Activated CD8-positive, alpha-beta T cell treated with anti-CD3 and anti-CD28 coated beads, Interleukin-2, amount 10 ng/mL, durations not matched to agents 7 days and 5 days (primary cell): ENCODE measurements at regions not wholly inside any gene's neighbourhood (a gene's known extent, or its start where the extent isn't known, plus 50 kb on each side); places are given as distances from the start of the nearest gene placed in this dataset.

Source experiments
- ATAC-seq: fragments of 150-1000 bp; cut with Tn5 transposase; one replicate; pipeline ENCODE4 v1.10.0; 2021; ENCODE audit warnings: moderate library complexity
- CTCF ChIA-PET: fragments of 350-600 bp; sonication (Branson Sonifier 250); formaldehyde crosslinking; loops from one replicate; lab custom pipeline; 2021; ENCODE audit warnings: antibody characterized with exemption; lab: Charles Lee
- POLR2A ChIA-PET: fragments of 350-600 bp; sonication (Branson Sonifier 250); formaldehyde crosslinking; loops from one replicate; lab custom pipeline; 2021; ENCODE audit warnings: antibody characterized with exemption; lab: Charles Lee
- DNase-seq: peaks from one replicate; pipeline ENCODE4 v3.0.0-alpha.2; 2020
- H3K27ac Mint-ChIP-seq: one replicate; pipeline ENCODE4 v1.8.0; 2021; ENCODE audit warnings: mild to moderate bottlenecking, mixed read lengths
- H3K27me3 Mint-ChIP-seq: one replicate; pipeline ENCODE4 v1.8.0; 2021; ENCODE audit warnings: low read depth, mixed read lengths
- H3K36me3 Mint-ChIP-seq: one replicate; pipeline ENCODE4 v1.8.0; 2021; ENCODE audit warnings: low read depth, mixed read lengths
- H3K4me1 Mint-ChIP-seq: one replicate; pipeline ENCODE4 v1.8.0; 2021; ENCODE audit warnings: low read depth, mixed read lengths
- H3K4me3 Mint-ChIP-seq: one replicate; pipeline ENCODE4 v1.8.0; 2021; ENCODE audit warnings: mild to moderate bottlenecking, mixed read lengths
- H3K9me3 Mint-ChIP-seq: one replicate; pipeline ENCODE4 v1.8.0; 2022; ENCODE audit warnings: mixed read lengths; ENCODE audit not compliant: insufficient read depth

- CTCF ChIA-PET = no interaction called here
- Mint-ChIP-seq H3K27ac (no peak overlapping the region), H3K9me3 (no peaks in the 10 kb centered on the region), H3K4me3 (no peak overlapping the region), H3K4me1 (no peaks in the 10 kb centered on the region), H3K27me3 (no peaks in the 10 kb centered on the region), H3K36me3 (no peaks in the 10 kb centered on the region)
- no peak for DNase-seq
- no peak for ATAC-seq
- POLR2A ChIA-PET = no interaction called here
These were observed 1630.3 kb downstream of the RPA4 start for GRCh38 chrX:98514032-98514431.

- ATAC-seq (no peak), DNase-seq (no peak)
- no peaks in the 10 kb centered on the region for H3K27me3 Mint-ChIP-seq
- H3K36me3 Mint-ChIP-seq = no peaks in the 10 kb centered on the region
- H3K27ac Mint-ChIP-seq = no peak overlapping the region
- no peak overlapping the region for H3K4me3 Mint-ChIP-seq
- no peaks in the 10 kb centered on the region for H3K4me1 Mint-ChIP-seq
- POLR2A ChIA-PET = no interaction called here
- CTCF ChIA-PET = no interaction called here
- H3K9me3 Mint-ChIP-seq = no peaks in the 10 kb centered on the region
These were observed 1632.4 kb downstream of the RPA4 start for GRCh38 chrX:98516120-98516519.

- Mint-ChIP-seq H3K4me3 (no peak overlapping the region), H3K27ac (no peak overlapping the region), H3K36me3 (no peaks in the 10 kb centered on the region), H3K4me1 (no peaks in the 10 kb centered on the region), H3K27me3 (no peaks in the 10 kb centered on the region), H3K9me3 (no peaks in the 10 kb centered on the region)
- ChIA-PET POLR2A (no interaction called here), CTCF (no interaction called here)
- no peak for DNase-seq
- no peak for ATAC-seq
These were observed 1639.3 kb downstream of the RPA4 start for GRCh38 chrX:98523026-98523425.

GRCh38 chrX:98523521-98523920, 1639.8 kb downstream of the RPA4 start:
- ChIA-PET POLR2A (no interaction called here), CTCF (no interaction called here)
- Mint-ChIP-seq H3K36me3 (no peaks in the 10 kb centered on the region), H3K4me1 (no peaks in the 10 kb centered on the region), H3K27ac (no peak overlapping the region), H3K27me3 (no peaks in the 10 kb centered on the region), H3K9me3 (no peaks in the 10 kb centered on the region), H3K4me3 (no peak overlapping the region)
- no peak for ATAC-seq
- DNase-seq = no peak

GRCh38 chrX:98548519-98548918, 1664.8 kb downstream of the RPA4 start:
- Mint-ChIP-seq H3K36me3 (no peaks in the 10 kb centered on the region), H3K4me3 (no peak overlapping the region), H3K27ac (no peak overlapping the region), H3K27me3 (no peaks in the 10 kb centered on the region), H3K9me3 (no peaks in the 10 kb centered on the region), H3K4me1 (no peaks in the 10 kb centered on the region)
- no peak for DNase-seq
- CTCF ChIA-PET = no interaction called here
- ATAC-seq = no peak
- POLR2A ChIA-PET = no interaction called here

GRCh38 chrX:98568795-98569194, 1685.1 kb downstream of the RPA4 start:
- POLR2A ChIA-PET = no interaction called here
- Mint-ChIP-seq H3K27ac (no peak overlapping the region), H3K4me1 (no peaks in the 10 kb centered on the region), H3K36me3 (no peaks in the 10 kb centered on the region), H3K4me3 (no peak overlapping the region), H3K9me3 (no peaks in the 10 kb centered on the region), H3K27me3 (no peaks in the 10 kb centered on the region)
- DNase-seq (no peak), ATAC-seq (no peak)
- CTCF ChIA-PET = no interaction called here

- H3K4me1 Mint-ChIP-seq = no peaks in the 10 kb centered on the region
- H3K4me3 Mint-ChIP-seq = no peak overlapping the region
- no peak overlapping the region for H3K27ac Mint-ChIP-seq
- ChIA-PET POLR2A (no interaction called here), CTCF (no interaction called here)
- no peaks in the 10 kb centered on the region for H3K27me3 Mint-ChIP-seq
- DNase-seq (no peak), ATAC-seq (no peak)
- no peaks in the 10 kb centered on the region for H3K36me3 Mint-ChIP-seq
- no peaks in the 10 kb centered on the region for H3K9me3 Mint-ChIP-seq
These were observed 1722.2 kb downstream of the RPA4 start for GRCh38 chrX:98605941-98606340.

GRCh38 chrX:98607739-98608138, 1724.0 kb downstream of the RPA4 start:
- no peaks in the 10 kb centered on the region for H3K36me3 Mint-ChIP-seq
- CTCF ChIA-PET = no interaction called here
- H3K27ac Mint-ChIP-seq = no peak overlapping the region
- no peak overlapping the region for H3K4me3 Mint-ChIP-seq
- POLR2A ChIA-PET = no interaction called here
- no peaks in the 10 kb centered on the region for H3K4me1 Mint-ChIP-seq
- no peaks in the 10 kb centered on the region for H3K9me3 Mint-ChIP-seq
- no peaks in the 10 kb centered on the region for H3K27me3 Mint-ChIP-seq
- ATAC-seq = no peak
- DNase-seq = no peak

GRCh38 chrX:98627645-98628044, 1743.9 kb downstream of the RPA4 start:
- DNase-seq (no peak), ATAC-seq (no peak)
- H3K36me3 Mint-ChIP-seq = no peaks in the 10 kb centered on the region
- POLR2A ChIA-PET = no interaction called here
- no peak overlapping the region for H3K27ac Mint-ChIP-seq
- H3K27me3 Mint-ChIP-seq = no peaks in the 10 kb centered on the region
- no peaks in the 10 kb centered on the region for H3K9me3 Mint-ChIP-seq
- H3K4me1 Mint-ChIP-seq = no peaks in the 10 kb centered on the region
- H3K4me3 Mint-ChIP-seq = no peak overlapping the region
- CTCF ChIA-PET = no interaction called here

GRCh38 chrX:98637451-98637850, 1753.7 kb downstream of the RPA4 start:
- no peak overlapping the region for H3K4me3 Mint-ChIP-seq
- H3K36me3 Mint-ChIP-seq = no peaks in the 10 kb centered on the region
- no peak for ATAC-seq
- H3K27me3 Mint-ChIP-seq = no peaks in the 10 kb centered on the region
- no peak overlapping the region for H3K27ac Mint-ChIP-seq
- no peak for DNase-seq
- H3K9me3 Mint-ChIP-seq = no peaks in the 10 kb centered on the region
- POLR2A ChIA-PET = no interaction called here
- CTCF ChIA-PET = no interaction called here
- H3K4me1 Mint-ChIP-seq = no peaks in the 10 kb centered on the region

GRCh38 chrX:98646351-98646750, 1762.6 kb downstream of the RPA4 start:
- Mint-ChIP-seq H3K9me3 (no peaks in the 10 kb centered on the region), H3K4me3 (no peak overlapping the region), H3K4me1 (no peaks in the 10 kb centered on the region), H3K27me3 (no peaks in the 10 kb centered on the region), H3K36me3 (no peaks in the 10 kb centered on the region), H3K27ac (no peak overlapping the region)
- CTCF ChIA-PET = no interaction called here
- DNase-seq = no peak
- POLR2A ChIA-PET = no interaction called here
- ATAC-seq = no peak

- H3K27me3 Mint-ChIP-seq = no peaks in the 10 kb centered on the region
- CTCF ChIA-PET = no interaction called here
These were observed 1755.5 kb downstream of the PCDH19 start for GRCh38 chrX:98654565-98654964.

More at GRCh38 chrX:98654565-98654964, 1755.5 kb downstream of the PCDH19 start:
- DNase-seq (no peak), ATAC-seq (no peak)
- Mint-ChIP-seq H3K4me3 (no peak overlapping the region), H3K9me3 (no peaks in the 10 kb centered on the region), H3K27ac (no peak overlapping the region), H3K36me3 (no peaks in the 10 kb centered on the region), H3K4me1 (no peaks in the 10 kb centered on the region)
- POLR2A ChIA-PET = no interaction called here
